Upper lobe of left lung (tissue), 6 donors: ENCODE measurements at regions not wholly inside any gene's neighbourhood (a gene's known extent, or its start where the extent isn't known, plus 50 kb on each side); places are given as distances from the start of the nearest gene placed in this dataset.

ENCODE experiments used
- ATAC-seq, 2 donors: fragments of 200-7000 bp; cut with Tn5 transposase; one replicate each; pipeline ENCODE4 v1.9.1; 2022; ENCODE audit warnings: mild to moderate bottlenecking in 2 of 2, moderate library complexity in 2 of 2; ENCODE audit not compliant: low FRiP score in 2 of 2
- DNase-seq, 2 donors: peaks; one replicate each; pipeline ENCODE4 v3.0.0-alpha.2; 2019 to 2020
- H3K27ac ChIP-seq, 4 donors: fragments of 200-600 bp; sonication (generic); one replicate each; pipeline ENCODE4 v1.5.1; 2016 to 2019
- H3K27me3 ChIP-seq, 4 donors: fragments of 200-600 bp; sonication (generic); one replicate each; pipeline ENCODE4 v1.5.1; 2017 to 2019
- H3K36me3 ChIP-seq, 4 donors: fragments of 200-600 bp; sonication (generic); one replicate each; pipeline ENCODE4 v1.5.1; 2016 to 2019
- H3K4me1 ChIP-seq, 4 donors: fragments of 200-600 bp; sonication (generic); one replicate each; pipeline ENCODE4 v1.5.1; 2018 to 2019
- H3K4me3 ChIP-seq, 4 donors: fragments of 200-600 bp; sonication (generic); one replicate each; pipeline ENCODE4 v1.5.1; 2017 to 2019; ENCODE audit warnings: mild to moderate bottlenecking in 2 of 4, moderate library complexity in 1 of 4
- H3K9me3 ChIP-seq, 4 donors: fragments of 200-600 bp; sonication (generic); one replicate each; pipeline ENCODE4 v1.5.1; 2018 to 2019
- EP300 ChIP-seq, 4 donors: sonication (generic); formaldehyde crosslinking; IDR thresholded peaks; one replicate each; pipeline ENCODE4 v1.5.1; 2017; ENCODE audit warnings: antibody characterized with exemption in 4 of 4, control low read depth in 2 of 4
- POLR2A ChIP-seq, 4 donors: fragments of 450-650 bp; IDR thresholded peaks; one replicate each; pipeline ENCODE4 v1.5.1; 2016 to 2017; ENCODE audit warnings: antibody characterized with exemption in 4 of 4, mild to moderate bottlenecking in 2 of 4
- POLR2AphosphoS5 ChIP-seq, 2 donors: sonication (generic); formaldehyde crosslinking; IDR thresholded peaks; one replicate each; pipeline ENCODE4 v1.5.1; 2017; ENCODE audit warnings: antibody characterized with exemption in 2 of 2
- WGBS, 2 donors: methylation state at CpG; one replicate each; pipeline ENCODE4 v1.1.5; 2017 to 2018; 5-methylcytosine and 5-hydroxymethylcytosine counted together
- TF ChIP-seq, protein P1 (sequence below), 6 experiments: fragments of 450-650 bp in 4 of 6; fragments of 200-600 bp in 2 of 6; sonication (generic) in 2 of 6; IDR thresholded peaks; one replicate each; pipeline ENCODE4 v1.5.1; 2016 to 2019; ENCODE audit warnings: antibody characterized with exemption in 6 of 6
- donor health status: DM: no; HTN: no; CAD: no; lungs with moderate emphysema.
- donor health status: DM: no; HTN: yes; CAD: no; lungs with severe emphysema.

DNA sequence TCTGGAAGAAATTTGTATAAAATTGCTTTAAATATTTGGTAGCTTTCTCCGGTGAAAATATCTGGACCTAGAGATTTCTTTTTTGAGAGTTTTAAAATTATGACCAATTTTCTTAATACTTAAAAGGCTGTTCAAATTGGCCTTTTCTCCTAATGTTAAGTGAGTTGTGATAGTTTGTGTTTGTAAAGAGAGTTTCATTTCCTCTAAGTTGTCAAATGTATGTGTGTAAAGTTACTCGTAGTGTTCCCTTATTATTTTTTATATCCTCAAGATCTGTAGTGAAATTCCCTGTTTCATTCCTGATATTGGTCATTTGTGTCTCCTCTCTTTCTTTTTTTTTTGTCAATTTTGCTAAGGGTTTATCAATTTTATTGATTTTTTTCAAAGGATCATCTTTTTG is 92.6 kb upstream of the CTNNB1 start:
- DNase-seq (no peak), ATAC-seq (no peak)
- no peaks in the 10 kb centered on the region for H3K9me3 ChIP-seq
- H3K36me3 ChIP-seq: no peaks in the 10 kb centered on the region
- WGBS, 2 donors: 81 to 87% methylated on average over 2 of the region's 2 CpGs
- no peaks in the 10 kb centered on the region for H3K27me3 ChIP-seq
- H3K27ac ChIP-seq: no peak overlapping the region
- no peaks in the 10 kb centered on the region for H3K4me1 ChIP-seq
- TF ChIP-seq EP300 (IDR thresholded peaks at IDR 0.05): no peak
- no peak for TF ChIP-seq POLR2AphosphoS5 (IDR thresholded peaks at IDR 0.05)
- TF ChIP-seq, protein P1, sequence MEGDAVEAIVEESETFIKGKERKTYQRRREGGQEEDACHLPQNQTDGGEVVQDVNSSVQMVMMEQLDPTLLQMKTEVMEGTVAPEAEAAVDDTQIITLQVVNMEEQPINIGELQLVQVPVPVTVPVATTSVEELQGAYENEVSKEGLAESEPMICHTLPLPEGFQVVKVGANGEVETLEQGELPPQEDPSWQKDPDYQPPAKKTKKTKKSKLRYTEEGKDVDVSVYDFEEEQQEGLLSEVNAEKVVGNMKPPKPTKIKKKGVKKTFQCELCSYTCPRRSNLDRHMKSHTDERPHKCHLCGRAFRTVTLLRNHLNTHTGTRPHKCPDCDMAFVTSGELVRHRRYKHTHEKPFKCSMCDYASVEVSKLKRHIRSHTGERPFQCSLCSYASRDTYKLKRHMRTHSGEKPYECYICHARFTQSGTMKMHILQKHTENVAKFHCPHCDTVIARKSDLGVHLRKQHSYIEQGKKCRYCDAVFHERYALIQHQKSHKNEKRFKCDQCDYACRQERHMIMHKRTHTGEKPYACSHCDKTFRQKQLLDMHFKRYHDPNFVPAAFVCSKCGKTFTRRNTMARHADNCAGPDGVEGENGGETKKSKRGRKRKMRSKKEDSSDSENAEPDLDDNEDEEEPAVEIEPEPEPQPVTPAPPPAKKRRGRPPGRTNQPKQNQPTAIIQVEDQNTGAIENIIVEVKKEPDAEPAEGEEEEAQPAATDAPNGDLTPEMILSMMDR (IDR thresholded peaks at IDR 0.05): no peak
- TF ChIP-seq POLR2A (IDR thresholded peaks at IDR 0.05): no peak
- no peak overlapping the region for H3K4me3 ChIP-seq

DNA sequence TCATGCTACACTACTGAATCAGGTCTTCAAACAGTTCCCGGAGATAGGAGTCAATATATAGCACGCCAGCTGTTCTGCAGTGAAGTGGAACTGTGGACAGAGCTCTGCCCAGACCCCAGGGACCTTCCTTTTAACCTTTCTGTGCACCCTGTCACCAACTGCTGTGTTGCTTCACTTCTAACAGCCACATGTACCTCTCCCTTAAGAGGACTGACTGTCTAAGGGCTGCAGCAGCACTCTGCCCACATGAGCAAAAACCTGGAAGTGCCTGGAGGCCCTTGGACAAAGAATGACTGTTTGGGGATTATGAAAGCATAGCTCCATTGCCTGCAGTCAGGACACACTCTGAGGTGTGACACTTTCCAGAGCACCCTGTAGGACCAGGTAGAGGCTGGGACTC is 88.3 kb upstream of the CTNNB1 start:
- WGBS, 2 donors: 89 to 100% methylated on average over 1 to 2 of the region's 2 CpGs
- TF ChIP-seq POLR2A (IDR thresholded peaks at IDR 0.05): no peak
- TF ChIP-seq EP300 (IDR thresholded peaks at IDR 0.05): no peak
- TF ChIP-seq, protein P1 (IDR thresholded peaks at IDR 0.05): no peak
- no peak for TF ChIP-seq POLR2AphosphoS5 (IDR thresholded peaks at IDR 0.05)
- Histone ChIP-seq H3K36me3 (no peaks in the 10 kb centered on the region), H3K4me3 (no peak overlapping the region), H3K4me1 (no peaks in the 10 kb centered on the region), H3K27me3 (no peaks in the 10 kb centered on the region), H3K27ac (no peak overlapping the region), H3K9me3 (no peaks in the 10 kb centered on the region)
- ATAC-seq: peak in 1 of 2 donors; percentile 31
- no peak for DNase-seq

DNA sequence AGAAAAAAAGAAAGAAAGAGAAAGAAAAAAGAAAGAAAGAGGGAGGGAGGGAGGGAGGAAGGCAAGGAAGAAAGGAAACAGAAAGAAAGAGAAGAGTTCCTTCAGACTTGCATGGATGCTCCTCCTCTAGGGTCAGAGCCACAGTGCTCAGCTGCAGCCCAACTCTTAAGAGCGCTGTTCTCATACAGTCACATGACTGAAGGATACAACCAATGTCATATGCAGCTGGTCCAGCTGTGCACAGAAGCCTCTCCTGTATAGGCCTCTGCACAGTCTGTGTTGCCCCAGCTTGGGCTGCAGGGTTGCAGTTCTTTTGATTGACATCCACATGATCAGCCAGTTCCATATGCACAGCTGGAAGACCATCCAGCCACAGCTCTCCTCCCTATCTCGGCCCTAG is 86.8 kb upstream of the CTNNB1 start:
- ATAC-seq: no peak

DNA sequence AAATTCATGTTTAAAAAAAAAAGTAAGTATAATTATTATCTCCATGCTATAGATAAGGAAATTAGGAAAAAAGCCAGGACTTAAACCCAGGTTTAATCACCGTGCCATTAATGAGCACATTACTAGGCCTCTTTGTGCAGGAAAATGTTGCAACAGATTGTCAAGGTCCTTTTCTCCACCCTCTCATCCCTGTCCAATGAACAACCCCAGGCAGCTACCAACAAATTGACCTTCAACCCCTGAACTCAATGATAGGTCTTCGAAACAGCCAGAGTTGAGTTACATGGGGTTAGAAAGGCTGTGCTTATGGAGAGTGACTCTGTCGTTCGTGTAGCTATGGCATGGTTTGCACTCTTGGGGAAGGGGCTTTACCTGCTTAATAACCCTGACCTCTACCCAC is 84.2 kb upstream of the CTNNB1 start:
- Histone ChIP-seq H3K27me3 (no peaks in the 10 kb centered on the region), H3K36me3 (no peaks in the 10 kb centered on the region), H3K4me1 (peaks cover 7 to 15% (median 13%) of the 10 kb centered on the region in 4 donors), H3K9me3 (no peaks in the 10 kb centered on the region), H3K4me3 (no peak overlapping the region), H3K27ac (no peak overlapping the region)
- WGBS, 2 donors: 94 to 98% methylated on average over 4 of the region's 4 CpGs
- no peak for TF ChIP-seq POLR2AphosphoS5 (IDR thresholded peaks at IDR 0.05)
- no peak for TF ChIP-seq POLR2A (IDR thresholded peaks at IDR 0.05)
- no peak for TF ChIP-seq EP300 (IDR thresholded peaks at IDR 0.05)
- TF ChIP-seq, protein P1 (IDR thresholded peaks at IDR 0.05): no peak
- DNase-seq (no peak), ATAC-seq (no peak)

More for the DNA sequence above, 86.8 kb upstream of the CTNNB1 start:
- H3K9me3 ChIP-seq: no peaks in the 10 kb centered on the region
- H3K27me3 ChIP-seq: no peaks in the 10 kb centered on the region
- WGBS, 2 donors: 94 to 95% methylated on average over 2 of the region's 2 CpGs
- DNase-seq: no peak
- TF ChIP-seq, protein P1 (IDR thresholded peaks at IDR 0.05): no peak
- no peak for TF ChIP-seq POLR2A (IDR thresholded peaks at IDR 0.05)
- TF ChIP-seq EP300 (IDR thresholded peaks at IDR 0.05): no peak
- TF ChIP-seq POLR2AphosphoS5 (IDR thresholded peaks at IDR 0.05): no peak
- H3K4me3 ChIP-seq: no peak overlapping the region
- no peaks in the 10 kb centered on the region for H3K36me3 ChIP-seq
- H3K27ac ChIP-seq: no peak overlapping the region
- H3K4me1 ChIP-seq: peaks cover 0 to 8% (median 5%) of the 10 kb centered on the region in 4 donors

DNA sequence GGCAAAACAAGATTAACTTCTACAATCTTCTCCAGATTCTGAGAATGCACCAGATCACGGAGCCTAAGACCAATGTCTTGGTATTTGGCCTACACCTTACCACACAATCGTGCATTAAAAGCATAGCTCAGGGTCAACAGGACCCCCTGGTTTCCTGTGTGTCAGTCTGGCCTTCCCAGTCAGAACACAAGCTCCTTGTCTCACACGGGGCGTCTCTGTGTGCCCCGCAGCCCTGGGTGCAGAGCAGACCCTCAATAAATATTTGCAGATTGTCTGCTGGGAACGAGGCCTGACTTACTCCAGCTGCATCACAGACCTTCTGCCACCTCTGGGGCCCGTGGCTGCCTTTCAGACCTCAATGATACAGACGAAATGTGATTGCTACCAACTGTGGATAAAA is 82.5 kb upstream of the CTNNB1 start:
- 73 to 79% methylated on average over 8 of the region's 8 CpGs for WGBS, 2 donors
- peaks cover 7 to 15% (median 13%) of the 10 kb centered on the region in 4 donors for H3K4me1 ChIP-seq
- DNase-seq (no peak), ATAC-seq (no peak)
- H3K27ac ChIP-seq: peak overlapping the region; percentile 42 to 73 (median 66)
- TF ChIP-seq, protein P1 (IDR thresholded peaks at IDR 0.05): no peak
- TF ChIP-seq EP300 (IDR thresholded peaks at IDR 0.05) (no peak), POLR2A (IDR thresholded peaks at IDR 0.05) (no peak), POLR2AphosphoS5 (IDR thresholded peaks at IDR 0.05) (no peak)
- no peaks in the 10 kb centered on the region for H3K27me3 ChIP-seq
- no peaks in the 10 kb centered on the region for H3K36me3 ChIP-seq
- no peak overlapping the region for H3K4me3 ChIP-seq
- no peaks in the 10 kb centered on the region for H3K9me3 ChIP-seq
